Smooth muscle cell (in vitro differentiated cells): ENCODE measurements at regions not wholly inside any gene's neighbourhood (a gene's known extent, or its start where the extent isn't known, plus 50 kb on each side); places are given as distances from the start of the nearest gene placed in this dataset.

Source experiments
- DNase-seq: peaks from one replicate; lab custom pipeline; 2025; ENCODE audit not compliant: unreplicated experiment; lab: John Stamatoyannopoulos, UW
- H2AFZ ChIP-seq: fragments of 200-600 bp; sonication (generic); 2 replicates; pipeline ENCODE4 v1.6.0; 2016; ENCODE audit warnings: antibody characterized with exemption, low read depth, mild to moderate bottlenecking
- H3F3A ChIP-seq: fragments of 200-600 bp; sonication (generic); 2 replicates; pipeline ENCODE4 v1.6.0; 2017; ENCODE audit warnings: antibody characterized with exemption, low read depth
- H3K27ac ChIP-seq: fragments of 200-600 bp; sonication (generic); 2 replicates; pipeline ENCODE4 v1.5.1; 2016; ENCODE audit warnings: low read depth, mild to moderate bottlenecking
- H3K27me3 ChIP-seq: fragments of 200-600 bp; sonication (generic); 2 replicates; pipeline ENCODE4 v1.6.1; 2016; ENCODE audit warnings: low read depth, mild to moderate bottlenecking
- H3K36me3 ChIP-seq: fragments of 200-600 bp; sonication (generic); 2 replicates; pipeline ENCODE4 v1.5.1; 2016; ENCODE audit warnings: low read depth
- H3K4me1 ChIP-seq: fragments of 200-600 bp; sonication (generic); 2 replicates; pipeline ENCODE4 v1.5.1; 2016; ENCODE audit warnings: low read depth
- H3K4me2 ChIP-seq: fragments of 200-600 bp; sonication (generic); 2 replicates; pipeline ENCODE4 v1.6.0; 2016; ENCODE audit warnings: mild to moderate bottlenecking
- H3K4me3 ChIP-seq: fragments of 200-600 bp; sonication (generic); 2 replicates; pipeline ENCODE4 v1.5.1; 2016; ENCODE audit warnings: mild to moderate bottlenecking
- H3K79me2 ChIP-seq: fragments of 200-600 bp; sonication (generic); 2 replicates; pipeline ENCODE4 v1.6.0; 2016; ENCODE audit warnings: low read depth, mild to moderate bottlenecking
- H3K9ac ChIP-seq: fragments of 200-600 bp; sonication (generic); 2 replicates; pipeline ENCODE4 v1.6.0; 2016; ENCODE audit warnings: low read depth
- H3K9me3 ChIP-seq: fragments of 200-600 bp; sonication (generic); replicated peaks from 2 replicates; pipeline ENCODE4 v1.5.1; 2016; ENCODE audit warnings: low read depth
- H4K20me1 ChIP-seq: fragments of 200-600 bp; sonication (generic); 2 replicates; pipeline ENCODE4 v1.6.0; 2016; ENCODE audit warnings: low read depth
- WGBS: methylation state at CpG from one replicate; pipeline ENCODE4 v1.1.7; 2016; ENCODE audit warnings: low lambda C conversion rate; 5-methylcytosine and 5-hydroxymethylcytosine counted together
- TF ChIP-seq, protein P1 (sequence below): fragments of 200-600 bp; sonication (generic); IDR thresholded peaks from 2 replicates; pipeline ENCODE4 v1.5.1; 2017; ENCODE audit warnings: borderline replicate concordance, mild to moderate bottlenecking, antibody characterized with exemption; ENCODE audit not compliant: insufficient read depth, poor library complexity, severe bottlenecking

DNA sequence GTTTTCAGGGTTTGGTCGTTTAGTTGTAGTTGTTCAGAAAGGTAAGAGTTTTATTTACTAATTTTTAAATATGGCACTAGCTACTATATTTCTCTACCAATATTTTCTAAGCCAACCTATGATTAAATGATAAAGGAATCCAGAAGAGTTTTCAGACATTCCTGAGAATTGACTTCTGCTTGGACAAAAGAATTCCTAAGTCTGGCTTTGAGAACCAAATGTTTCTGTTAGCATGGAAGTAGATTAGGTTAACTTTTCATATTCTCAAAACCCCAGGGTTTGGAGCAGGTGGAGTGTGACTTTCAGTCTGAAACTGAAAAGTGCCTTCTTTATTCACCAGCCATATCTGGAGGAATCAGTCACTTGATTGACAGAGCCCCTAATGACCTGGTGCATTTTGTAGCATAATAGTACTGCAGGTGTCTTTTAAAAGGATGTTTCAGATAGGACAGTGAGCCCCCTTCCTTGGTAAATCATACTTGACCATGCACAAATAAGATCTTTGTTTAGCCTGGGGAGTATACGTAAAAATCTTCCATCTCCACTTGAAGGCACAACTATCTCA is 457.0 kb upstream of the ZNF462 start:
- Histone ChIP-seq H3K9ac (no peak overlapping the region), H4K20me1 (no peaks in the 10 kb centered on the region), H3K4me1 (peaks cover 16% of the 10 kb centered on the region), H3K27me3 (no peaks in the 10 kb centered on the region), H3K4me2 (no peak overlapping the region), H3K27ac (peak overlapping the region; percentile 60), H2AFZ (no peak overlapping the region), H3K36me3 (no peaks in the 10 kb centered on the region), H3K9me3 (no peaks in the 10 kb centered on the region), H3F3A (no peaks in the 10 kb centered on the region), H3K4me3 (no peak overlapping the region), H3K79me2 (no peaks in the 10 kb centered on the region)
- TF ChIP-seq, protein P1, sequence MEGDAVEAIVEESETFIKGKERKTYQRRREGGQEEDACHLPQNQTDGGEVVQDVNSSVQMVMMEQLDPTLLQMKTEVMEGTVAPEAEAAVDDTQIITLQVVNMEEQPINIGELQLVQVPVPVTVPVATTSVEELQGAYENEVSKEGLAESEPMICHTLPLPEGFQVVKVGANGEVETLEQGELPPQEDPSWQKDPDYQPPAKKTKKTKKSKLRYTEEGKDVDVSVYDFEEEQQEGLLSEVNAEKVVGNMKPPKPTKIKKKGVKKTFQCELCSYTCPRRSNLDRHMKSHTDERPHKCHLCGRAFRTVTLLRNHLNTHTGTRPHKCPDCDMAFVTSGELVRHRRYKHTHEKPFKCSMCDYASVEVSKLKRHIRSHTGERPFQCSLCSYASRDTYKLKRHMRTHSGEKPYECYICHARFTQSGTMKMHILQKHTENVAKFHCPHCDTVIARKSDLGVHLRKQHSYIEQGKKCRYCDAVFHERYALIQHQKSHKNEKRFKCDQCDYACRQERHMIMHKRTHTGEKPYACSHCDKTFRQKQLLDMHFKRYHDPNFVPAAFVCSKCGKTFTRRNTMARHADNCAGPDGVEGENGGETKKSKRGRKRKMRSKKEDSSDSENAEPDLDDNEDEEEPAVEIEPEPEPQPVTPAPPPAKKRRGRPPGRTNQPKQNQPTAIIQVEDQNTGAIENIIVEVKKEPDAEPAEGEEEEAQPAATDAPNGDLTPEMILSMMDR, result no peak
- DNase-seq, result no peak
- 73% methylated on average over 2 of the region's 2 CpGs for WGBS

DNA sequence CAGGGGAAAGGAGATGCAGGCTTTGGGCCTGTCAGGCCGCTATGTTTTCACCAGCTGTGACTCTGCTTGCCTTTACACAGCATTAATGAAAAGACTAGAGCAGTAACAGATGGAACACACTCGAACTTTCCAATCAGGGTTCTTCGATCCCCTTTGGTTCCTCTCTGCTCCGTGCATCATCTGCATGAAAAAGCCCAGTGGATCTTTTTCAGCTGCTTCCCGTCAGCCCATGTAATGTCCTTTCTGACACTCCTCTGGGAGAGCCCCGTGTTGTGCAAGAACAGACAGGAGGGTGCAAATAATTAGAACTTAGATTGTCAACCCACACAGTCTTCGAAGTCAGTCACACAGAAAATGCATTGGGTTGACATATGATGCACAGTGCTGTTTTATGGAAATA is 448.9 kb upstream of the ZNF462 start:
- no peaks in the 10 kb centered on the region for H3K9me3 ChIP-seq
- no peaks in the 10 kb centered on the region for H3K36me3 ChIP-seq
- no peaks in the 10 kb centered on the region for H3K27me3 ChIP-seq
- no peak overlapping the region for H3K4me2 ChIP-seq
- no peak overlapping the region for H3K4me3 ChIP-seq
- H3K79me2 ChIP-seq, result no peaks in the 10 kb centered on the region
- H4K20me1 ChIP-seq, result no peaks in the 10 kb centered on the region
- H3K4me1 ChIP-seq, result no peaks in the 10 kb centered on the region
- H3K27ac ChIP-seq, result no peak overlapping the region
- 51% methylated on average over 7 of the region's 7 CpGs for WGBS
- peak overlapping the region; percentile 14 for H2AFZ ChIP-seq
- no peak for DNase-seq
- peaks cover 4% of the 10 kb centered on the region for H3F3A ChIP-seq
- TF ChIP-seq, protein P1, result no peak
- no peak overlapping the region for H3K9ac ChIP-seq

DNA sequence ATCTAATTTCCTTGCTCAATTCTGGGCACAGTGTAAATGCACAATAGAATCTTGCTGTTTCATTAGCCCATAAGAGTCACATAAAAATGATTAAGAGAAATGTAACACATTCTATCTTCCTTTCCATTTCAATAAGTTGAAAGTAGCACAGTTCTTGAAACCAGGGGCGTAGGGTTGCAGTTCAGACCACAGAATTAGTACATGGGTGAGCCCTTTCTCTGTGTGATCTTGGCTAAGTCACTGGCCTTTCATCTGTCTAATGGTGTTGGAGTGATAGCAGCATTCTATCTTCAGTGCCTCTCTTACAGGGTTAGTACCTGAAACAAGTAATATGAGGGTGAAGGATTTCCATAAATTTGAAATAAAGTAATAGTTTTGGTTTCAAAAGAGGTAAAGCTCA is 445.3 kb upstream of the ZNF462 start:
- Histone ChIP-seq H3K36me3 (no peaks in the 10 kb centered on the region), H3K4me2 (no peak overlapping the region)
- TF ChIP-seq, protein P1, result no peak

DNA sequence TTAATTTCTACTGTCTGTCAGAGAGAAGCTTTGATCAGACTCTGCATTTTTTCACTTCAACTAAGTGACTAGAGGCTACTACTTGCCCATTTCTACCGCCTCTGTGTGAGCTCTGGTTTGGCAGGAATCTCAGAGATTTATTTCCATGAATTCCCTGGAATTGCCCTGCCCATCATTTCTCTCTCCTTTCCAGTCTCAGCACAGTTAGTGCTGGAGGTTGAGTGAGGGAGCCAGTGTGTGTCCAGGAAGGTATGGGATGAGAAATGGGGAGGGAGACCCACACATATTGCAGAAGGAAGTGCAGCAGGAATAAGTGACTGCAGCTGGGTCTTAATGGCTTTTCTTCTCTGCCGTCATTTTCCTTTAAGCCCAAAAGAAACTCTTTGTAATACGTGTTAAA is 443.1 kb upstream of the ZNF462 start:
- no peaks in the 10 kb centered on the region for H4K20me1 ChIP-seq
- peaks cover 9% of the 10 kb centered on the region for H3K4me1 ChIP-seq
- no peak overlapping the region for H3K9ac ChIP-seq
- no peaks in the 10 kb centered on the region for H3K79me2 ChIP-seq
- H3K4me3 ChIP-seq, result no peak overlapping the region
- no peaks in the 10 kb centered on the region for H3F3A ChIP-seq
- H3K27ac ChIP-seq, result peak overlapping the region; percentile 46
- no peak for DNase-seq
- H2AFZ ChIP-seq, result no peak overlapping the region
- H3K36me3 ChIP-seq, result no peaks in the 10 kb centered on the region
- H3K27me3 ChIP-seq, result no peaks in the 10 kb centered on the region
- TF ChIP-seq, protein P1, result no peak
- 15% methylated on average over 3 of the region's 3 CpGs for WGBS
- H3K9me3 ChIP-seq, result no peaks in the 10 kb centered on the region
- H3K4me2 ChIP-seq, result peak overlapping the region; percentile 68

More for the DNA sequence above, 445.3 kb upstream of the ZNF462 start:
- no peak for DNase-seq
- no peak overlapping the region for H2AFZ ChIP-seq
- H3K4me3 ChIP-seq, result no peak overlapping the region
- H3K9ac ChIP-seq, result no peak overlapping the region
- H3K27ac ChIP-seq, result no peak overlapping the region
- H4K20me1 ChIP-seq, result no peaks in the 10 kb centered on the region
- H3K79me2 ChIP-seq, result no peaks in the 10 kb centered on the region
- no peaks in the 10 kb centered on the region for H3K27me3 ChIP-seq
- no peaks in the 10 kb centered on the region for H3K9me3 ChIP-seq
- peaks cover 9% of the 10 kb centered on the region for H3K4me1 ChIP-seq
- H3F3A ChIP-seq, result no peaks in the 10 kb centered on the region
- WGBS, result 96% methylated on average over 1 of the region's 1 CpG
